ENCODE measurements at regions not wholly inside any gene's neighbourhood (a gene's known extent, or its start where the extent isn't known, plus 50 kb on each side); places are given as distances from the start of the nearest gene placed in this dataset.

DNA sequence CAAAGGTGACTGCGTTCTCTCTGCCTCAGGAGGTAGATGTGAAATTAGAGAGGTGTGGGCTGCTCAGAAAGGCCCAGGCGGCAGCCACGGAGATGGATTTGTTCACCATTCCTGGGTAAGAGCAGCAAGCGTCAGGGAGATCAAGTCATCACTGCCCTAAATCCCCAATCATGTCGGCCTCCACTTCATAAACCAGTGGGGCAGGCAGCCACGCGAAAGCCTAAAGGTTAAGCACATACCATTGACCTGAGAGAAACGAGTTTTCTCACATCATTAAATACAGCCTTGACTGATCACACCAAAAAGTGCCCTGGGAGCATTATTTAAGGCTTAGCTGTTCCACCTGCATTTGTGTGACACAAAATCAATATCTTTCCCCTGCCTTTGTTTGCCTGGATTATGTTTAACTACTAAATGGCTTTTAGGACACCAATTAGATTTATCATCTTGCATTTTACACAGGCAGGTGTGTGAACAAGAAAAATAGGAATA, 50.7 kb upstream of the FOXB1 start:
- H3K4me3 ChIP-seq, result no peak overlapping the region
- no peak overlapping the region for H3K27ac ChIP-seq

DNA sequence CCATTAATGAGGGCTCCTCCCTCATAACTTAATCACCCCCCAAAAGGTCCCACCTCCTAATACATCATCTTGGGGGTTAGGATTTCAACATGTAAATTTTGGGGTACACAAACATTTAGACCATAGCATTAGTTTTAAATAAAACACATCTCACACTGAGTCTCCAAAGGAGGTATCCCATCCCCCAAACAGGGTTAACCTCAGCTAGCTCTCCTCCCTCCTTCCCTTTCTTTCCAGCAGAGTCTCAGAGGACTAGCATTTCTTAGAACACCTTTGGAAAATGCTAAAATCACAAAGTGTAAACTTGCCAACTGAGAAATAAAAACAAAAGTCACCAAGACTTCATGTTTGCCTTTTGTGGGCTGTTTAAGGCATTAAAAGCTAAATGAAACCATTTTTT, 51.2 kb upstream of the FOXB1 start:
- no peak overlapping the region for H3K27ac ChIP-seq
- H3K4me3 ChIP-seq, result no peak overlapping the region

DNA sequence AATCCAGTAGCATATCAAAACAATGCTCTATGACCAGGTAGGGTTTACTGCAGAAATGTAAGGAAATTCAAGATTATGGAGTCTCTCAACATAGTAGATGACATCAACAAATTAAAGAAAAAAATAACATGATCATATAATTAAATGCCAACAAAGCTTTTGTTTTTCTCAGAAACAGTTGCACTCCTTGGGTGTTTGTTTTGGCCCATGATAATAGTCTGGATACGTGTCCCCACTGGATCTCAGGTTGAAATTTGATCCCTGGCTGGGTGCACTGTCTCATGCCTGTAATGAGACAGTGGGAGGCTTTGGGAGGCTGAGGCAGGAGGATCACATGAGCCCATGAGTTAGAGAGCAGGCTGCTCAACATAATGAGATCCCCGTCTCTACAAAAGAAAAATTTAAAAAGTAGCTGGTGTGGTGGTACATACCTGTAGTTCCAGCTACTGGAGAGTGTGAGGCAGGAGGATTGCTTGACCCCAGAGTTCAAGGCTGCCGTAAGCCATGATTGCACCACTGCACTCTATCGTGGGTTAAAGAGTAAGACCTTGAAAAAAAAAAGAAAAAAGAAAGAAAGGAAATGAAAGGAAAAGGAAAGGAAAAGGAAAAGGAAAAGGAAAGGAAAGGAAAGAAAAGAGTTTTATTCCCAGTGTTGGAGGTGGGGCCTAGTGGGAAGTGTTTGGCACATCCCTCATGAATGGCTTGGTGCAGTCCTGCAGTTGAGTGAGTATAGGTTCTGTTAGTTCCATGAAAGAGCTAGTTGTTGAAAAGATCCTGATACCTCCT, 53.3 kb upstream of the FOXB1 start:
- Histone ChIP-seq H3K27ac (no peak overlapping the region), H3K4me3 (no peak overlapping the region)

DNA sequence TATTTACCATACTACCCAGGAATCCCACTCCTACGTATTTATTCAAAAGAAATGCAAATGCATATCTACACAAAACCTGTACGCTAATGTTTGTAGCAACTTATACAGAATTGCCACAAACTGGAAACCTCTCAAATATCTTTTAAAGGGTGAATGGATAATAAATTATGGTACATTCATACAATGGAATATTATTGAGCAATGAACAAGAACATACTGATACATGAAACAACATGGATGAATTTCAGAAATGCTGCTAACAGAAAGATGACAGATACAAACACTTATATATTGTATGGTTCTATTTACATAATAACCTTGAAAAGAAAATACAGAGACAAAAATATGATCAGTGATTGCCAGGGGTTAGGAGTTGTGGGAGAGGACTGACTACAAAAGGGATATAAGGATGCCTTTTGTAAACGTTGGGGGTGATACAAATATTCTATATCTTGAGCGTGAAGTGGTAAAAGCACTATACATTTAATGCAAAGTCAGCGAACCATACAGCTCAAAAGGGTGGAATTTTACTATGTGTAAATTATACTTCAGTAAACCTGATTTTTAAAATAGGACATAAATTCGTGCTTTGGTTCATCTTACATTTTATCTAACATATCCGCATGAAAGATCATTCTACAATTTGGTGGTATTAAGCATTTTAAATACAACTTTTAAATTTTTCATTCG, 55.0 kb upstream of the FOXB1 start:
- Histone ChIP-seq H3K27ac (no peak overlapping the region), H3K4me3 (no peak overlapping the region)

DNA sequence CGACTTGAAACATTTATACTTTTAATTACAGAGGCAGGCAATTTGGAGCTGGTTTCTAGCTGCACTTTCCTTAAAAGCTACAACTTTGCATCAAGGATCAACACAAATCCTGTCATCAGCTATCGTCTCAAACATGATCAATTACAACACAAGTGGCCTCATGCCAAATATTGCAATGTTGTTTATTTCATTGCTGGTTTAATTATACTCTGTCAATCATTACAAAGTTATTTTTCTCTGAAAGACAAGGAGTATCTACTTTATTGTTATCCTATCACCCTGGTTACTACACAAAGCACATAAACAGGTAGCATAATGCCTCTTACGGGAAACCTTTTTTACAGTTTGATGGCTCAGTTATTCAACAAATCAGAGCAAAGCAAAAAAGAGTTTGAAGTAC, 58.0 kb upstream of the FOXB1 start:
- Histone ChIP-seq H3K4me3 (no peak overlapping the region), H3K27ac (no peak overlapping the region)

DNA sequence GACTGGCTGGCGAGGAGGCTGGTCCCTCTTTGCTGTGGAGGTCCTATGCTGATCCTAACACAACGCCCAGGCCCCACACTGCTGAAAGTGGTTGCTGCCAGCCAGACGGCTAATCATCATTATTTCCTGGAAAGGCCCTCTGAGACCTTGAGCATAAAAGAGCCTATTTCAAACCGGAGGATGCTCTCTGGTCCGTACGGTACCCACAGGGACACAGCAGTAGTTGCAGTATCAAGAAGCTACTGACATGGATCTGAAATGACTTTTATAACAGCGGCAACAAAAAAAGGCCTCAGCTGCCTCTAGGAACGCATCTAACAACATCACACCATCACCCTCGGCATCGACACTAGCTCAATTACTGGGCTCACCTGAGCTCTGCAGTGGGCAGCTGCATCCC, 59.1 kb upstream of the FOXB1 start:
- no peak overlapping the region for H3K4me3 ChIP-seq
- no peak overlapping the region for H3K27ac ChIP-seq

DNA sequence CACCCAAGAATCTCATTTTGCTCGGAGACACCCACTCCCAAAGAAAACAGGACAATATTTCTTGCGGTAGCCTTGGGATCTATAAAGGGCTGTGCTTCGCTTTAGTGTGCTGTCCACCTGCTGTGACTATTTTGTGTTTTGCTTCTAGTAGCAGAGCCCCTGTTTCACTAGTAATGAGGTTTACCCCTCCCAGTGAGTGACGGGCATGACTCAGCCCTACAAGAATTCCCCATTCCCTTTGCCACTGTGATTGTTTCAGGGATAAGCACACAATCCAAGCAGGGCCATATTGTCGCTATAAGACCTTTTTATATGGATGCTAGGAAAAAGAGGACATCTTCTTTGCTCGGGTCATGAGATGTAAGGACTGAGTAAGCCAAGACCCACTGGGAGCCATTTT, 62.5 kb upstream of the FOXB1 start:
- Histone ChIP-seq H3K27ac (no peak overlapping the region), H3K4me3 (no peak overlapping the region)

DNA sequence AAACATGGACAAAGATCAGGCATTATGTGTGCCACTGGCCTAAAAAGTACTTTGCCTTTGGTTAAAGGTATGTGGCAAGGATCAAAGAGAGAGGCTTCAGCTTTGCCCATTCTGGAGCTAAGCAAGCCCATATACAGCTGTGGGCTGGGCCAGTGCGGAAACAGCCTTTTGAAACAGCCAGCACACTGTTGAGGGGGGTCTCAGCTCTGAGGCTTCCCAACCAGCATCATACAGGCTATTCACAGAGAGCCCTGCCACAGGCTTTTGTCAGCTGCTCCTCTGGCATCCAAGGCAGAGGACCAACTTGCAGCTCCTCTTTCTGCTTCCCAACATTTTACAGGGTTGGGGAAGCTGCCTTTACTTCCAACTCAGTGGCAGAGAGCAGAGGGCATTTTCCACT, 63.2 kb upstream of the FOXB1 start:
- Histone ChIP-seq H3K27ac (no peak overlapping the region), H3K4me3 (no peak overlapping the region)

DNA sequence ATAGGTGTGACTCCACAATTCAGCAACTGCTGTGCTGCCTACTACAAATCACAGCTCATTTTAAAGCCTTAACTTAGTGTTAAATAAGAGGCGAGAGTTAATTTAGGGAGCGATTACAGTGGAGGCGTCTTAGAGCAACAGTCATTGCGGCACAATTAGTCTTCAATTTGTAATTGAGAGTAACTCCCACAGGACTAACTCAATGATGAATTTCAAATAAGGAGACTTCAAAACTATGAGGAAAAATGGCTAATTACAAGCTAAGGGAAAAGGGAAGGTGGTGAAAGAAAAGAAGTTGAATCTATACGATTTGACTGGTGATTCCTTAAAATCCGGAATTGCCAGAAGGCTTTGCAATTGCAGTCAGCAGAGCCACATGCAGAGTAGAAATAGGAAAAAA, 63.7 kb upstream of the FOXB1 start:
- no peak overlapping the region for H3K4me3 ChIP-seq

DNA sequence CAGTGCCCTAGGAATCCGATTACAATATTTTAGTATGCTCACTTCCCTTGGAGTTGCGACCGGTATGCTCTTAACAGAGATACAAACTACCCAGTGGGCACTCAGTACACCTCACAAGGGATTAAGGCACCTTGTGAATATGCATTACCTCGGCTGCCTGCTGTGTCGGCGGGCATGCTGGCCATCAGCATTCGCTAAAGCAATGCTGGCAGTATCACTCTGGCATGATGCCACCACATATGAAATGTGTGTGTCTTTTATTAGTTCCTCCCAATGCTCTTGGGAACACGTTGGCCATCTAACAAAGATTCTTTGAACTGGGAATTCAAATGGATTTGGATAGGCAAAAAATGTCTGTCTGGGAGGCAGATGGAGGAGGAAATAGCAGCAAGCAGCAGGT, 67.4 kb upstream of the FOXB1 start:
- Histone ChIP-seq H3K27ac (no peak overlapping the region), H3K4me3 (no peak overlapping the region)

More for the DNA sequence above, 63.7 kb upstream of the FOXB1 start:
- H3K27ac ChIP-seq, result no peak overlapping the region

DNA sequence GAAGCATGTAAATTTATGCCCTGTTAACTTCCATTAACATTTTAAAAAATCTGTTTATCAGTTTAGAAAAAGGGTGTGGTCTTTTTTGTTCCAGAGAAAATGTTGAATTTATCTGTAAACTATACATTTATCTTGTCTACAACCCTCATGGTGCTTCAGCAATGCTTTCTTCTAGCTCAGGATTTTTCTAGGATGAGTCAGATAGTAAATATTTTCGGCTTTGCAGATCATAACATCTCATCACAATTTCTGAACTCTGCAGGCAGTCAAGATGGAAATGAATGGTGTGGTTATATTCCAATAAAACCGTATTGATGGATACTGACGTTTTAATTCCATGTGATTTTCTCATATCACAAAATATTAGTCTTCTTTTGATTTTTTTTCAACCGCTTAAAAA, 70.5 kb upstream of the FOXB1 start:
- Histone ChIP-seq H3K27ac (no peak overlapping the region), H3K4me3 (no peak overlapping the region)

DNA sequence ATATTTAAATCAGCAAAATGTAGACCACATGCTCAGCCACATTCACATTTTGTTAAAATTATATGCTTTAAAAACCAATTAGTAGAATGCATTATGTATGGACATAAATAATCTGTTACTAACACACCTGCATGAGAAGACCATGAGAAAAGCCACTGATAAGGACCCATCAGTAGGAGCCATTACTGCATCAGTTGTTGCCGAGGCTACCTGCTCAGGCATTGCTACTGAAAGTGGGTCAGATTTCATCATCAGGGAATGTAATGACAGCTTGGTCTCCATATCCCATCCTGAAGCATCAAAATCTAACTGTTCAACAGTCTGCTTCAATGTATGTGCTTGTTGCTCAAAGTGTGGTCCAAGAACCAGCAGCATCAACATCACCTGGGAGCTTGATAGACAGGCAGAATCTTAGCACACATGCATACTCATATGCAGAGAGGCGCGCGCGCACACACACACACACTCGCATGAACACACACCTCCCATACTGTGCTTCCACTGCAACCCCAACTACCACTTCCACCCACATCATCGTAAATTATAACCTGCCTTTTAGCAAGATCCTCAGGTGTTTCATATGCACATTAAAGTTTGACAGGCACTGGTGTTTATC, 72.4 kb upstream of the FOXB1 start:
- H3K27ac ChIP-seq, result no peak overlapping the region
- H3K4me3 ChIP-seq, result no peak overlapping the region

DNA sequence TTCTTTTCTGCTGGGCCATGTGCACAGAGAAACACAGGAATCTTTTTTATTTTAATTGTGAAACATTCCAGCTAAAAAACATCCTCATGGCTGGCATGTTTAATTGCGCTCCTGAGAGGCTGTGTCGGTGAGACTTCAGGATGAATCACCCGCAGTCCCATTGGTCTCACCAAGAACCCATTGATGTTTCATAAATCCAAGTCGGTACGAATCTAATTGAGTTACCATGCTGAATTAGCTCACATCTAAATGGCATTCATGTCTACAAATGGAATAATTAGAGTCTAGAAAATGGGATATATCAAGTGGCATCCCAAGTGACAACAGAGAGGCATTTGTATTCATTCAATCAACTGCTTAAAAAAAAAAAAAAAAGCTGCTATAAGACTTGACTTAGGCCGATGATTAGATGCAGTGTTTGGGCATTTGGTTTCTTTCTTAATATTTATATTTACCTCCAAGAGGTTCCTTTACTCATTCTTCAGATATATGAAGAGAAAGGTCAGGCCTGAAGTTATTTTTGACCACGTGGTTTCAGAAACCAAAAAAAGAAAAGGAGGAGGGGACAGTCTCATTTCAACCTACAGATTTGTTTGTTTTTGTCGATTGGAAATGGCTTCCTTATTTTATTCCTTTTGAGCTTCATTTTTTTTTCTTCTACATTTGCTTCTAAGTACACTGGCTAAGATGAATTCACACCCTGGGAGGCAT, 79.1 kb upstream of the FOXB1 start:
- Histone ChIP-seq H3K27ac (no peak overlapping the region), H3K4me3 (no peak overlapping the region)

DNA sequence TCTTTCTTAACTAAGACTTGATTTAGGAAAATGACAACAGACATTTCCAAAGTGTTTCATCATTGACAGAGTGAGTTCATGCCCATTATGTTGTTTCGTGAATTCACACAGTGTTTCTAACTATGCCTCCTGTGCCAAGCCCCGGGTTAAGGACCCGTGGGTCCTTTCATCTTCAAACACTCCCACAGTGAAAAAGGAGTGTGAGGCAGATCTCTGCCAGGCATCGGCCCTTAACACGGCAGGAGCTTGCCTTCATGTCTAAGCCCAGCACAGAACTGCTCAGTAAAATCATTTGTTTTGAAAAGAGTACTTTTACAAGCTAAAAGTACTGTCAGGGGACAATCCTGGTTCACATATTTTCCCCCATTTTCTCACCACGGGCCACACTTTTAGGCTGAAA, 80.0 kb upstream of the FOXB1 start:
- no peak overlapping the region for H3K27ac ChIP-seq
- H3K4me3 ChIP-seq, result no peak overlapping the region

DNA sequence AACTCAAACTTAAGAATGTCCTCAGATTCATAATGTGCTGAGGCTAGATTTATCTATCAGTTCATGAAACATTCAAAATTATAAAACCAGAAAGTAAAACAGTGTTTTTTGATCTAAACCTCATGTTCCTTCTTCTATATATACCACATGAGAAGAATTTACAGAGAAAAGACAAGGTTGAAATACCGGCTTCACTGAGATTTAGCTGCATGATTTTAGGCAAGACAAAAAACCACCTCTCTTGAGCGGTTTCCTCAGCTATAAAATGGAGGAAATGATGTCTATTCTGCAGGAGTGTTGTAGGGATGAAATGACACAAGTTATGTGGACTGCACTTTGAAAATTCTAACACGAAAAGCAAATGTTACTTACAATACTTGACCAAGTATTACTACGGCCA, 80.6 kb upstream of the FOXB1 start:
- Histone ChIP-seq H3K27ac (no peak overlapping the region), H3K4me3 (no peak overlapping the region)

DNA sequence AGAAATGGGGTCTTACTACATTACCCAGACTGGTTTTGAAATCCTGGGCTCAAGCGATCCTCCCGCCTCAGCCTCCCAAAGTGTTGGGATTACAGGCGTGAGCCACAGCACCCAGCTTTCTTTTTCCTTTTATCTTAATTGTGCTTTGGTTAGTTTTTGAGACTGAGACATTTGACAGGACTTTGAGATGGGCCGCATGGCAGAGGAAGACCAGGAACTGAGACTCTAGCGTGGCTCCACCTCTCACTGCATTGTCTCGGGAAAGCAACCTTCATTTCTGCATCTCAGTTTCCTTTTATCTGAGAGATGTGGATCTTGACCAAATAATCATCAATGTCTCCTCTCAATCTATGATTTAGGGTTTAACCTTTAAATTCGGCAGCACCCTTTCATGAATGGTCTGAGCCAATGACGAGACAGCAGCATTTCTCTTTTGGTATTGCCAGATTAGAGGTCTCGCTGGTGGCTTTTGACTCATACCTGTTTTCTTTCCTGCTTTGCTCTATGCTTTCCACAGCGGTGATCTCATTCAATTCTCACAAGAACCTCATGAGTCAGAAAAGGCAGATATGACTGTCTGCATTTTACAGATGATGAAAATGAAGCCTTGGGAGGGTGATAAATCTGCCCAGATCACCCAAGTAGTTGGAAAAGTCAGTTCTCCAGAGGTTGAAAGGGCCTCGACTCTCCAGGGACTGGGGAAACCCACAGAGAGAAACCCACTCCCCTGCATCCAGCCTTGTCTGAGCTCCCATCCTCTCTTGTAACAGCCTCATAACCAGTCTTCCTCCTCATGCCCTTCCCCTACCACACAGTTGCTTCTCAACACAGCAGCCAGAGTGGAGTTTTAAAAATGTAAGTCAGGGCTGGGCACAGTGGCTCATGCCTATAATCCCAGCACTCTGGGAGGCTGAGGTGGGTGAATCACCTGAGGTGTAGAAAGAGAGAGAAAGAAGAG, 84.8 kb upstream of the FOXB1 start:
- H3K27ac ChIP-seq, result peak overlapping the region in 5 of 21 experiments; percentile 11 to 59 (median 35)
- no peak overlapping the region for H3K4me3 ChIP-seq

DNA sequence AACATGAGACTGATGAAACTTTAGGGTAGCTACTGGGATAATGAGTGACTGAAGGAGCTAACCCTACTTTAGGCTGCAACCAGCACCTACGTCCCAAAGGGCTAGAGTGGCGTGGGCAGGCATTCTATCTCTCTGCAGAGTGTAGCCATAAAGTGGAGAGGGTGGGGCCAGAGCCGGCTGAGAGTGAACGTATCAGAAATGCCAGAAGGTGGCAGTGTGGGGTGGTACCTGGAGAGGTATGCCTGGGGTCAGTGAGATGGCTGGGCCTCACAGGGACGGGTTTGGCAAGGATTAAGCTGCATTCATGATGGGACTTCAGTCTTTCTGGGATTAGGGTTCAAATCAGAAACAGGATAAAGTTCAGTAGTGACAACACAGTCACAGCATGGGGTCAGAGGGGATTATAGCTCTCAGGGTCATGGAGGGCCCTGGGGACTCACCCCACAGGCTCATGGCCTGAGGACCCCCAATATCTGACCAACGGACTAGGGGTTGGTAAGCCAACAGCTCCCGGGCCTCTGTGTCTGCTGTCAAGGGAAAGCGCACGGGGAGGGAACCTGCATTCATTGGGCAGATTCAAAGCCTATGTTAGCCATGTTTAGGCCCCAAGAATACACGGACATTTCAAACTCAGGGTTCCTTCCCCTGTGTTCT, 86.5 kb upstream of the FOXB1 start:
- H3K4me3 ChIP-seq, result no peak overlapping the region
- no peak overlapping the region for H3K27ac ChIP-seq

DNA sequence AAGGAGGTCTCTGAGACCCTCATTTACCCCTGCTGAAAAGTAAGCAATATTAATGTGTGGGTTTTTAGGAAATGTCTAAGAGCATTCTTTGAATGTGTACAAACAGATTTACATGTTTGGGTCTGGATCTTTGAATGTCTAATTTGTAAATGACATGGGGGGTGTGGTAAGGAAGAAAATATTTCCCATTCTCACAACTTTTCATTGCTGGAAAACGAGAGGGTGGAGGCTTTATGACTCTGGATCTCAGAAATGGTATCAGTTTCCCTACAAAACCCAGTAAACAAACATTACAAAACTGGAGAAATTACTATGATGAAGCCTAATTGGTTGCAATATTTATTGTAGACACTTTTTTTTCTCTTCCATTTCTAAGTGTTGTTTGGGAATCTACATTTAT, 98.1 kb upstream of the FOXB1 start:
- Histone ChIP-seq H3K4me3 (no peak overlapping the region), H3K27ac (no peak overlapping the region)

DNA sequence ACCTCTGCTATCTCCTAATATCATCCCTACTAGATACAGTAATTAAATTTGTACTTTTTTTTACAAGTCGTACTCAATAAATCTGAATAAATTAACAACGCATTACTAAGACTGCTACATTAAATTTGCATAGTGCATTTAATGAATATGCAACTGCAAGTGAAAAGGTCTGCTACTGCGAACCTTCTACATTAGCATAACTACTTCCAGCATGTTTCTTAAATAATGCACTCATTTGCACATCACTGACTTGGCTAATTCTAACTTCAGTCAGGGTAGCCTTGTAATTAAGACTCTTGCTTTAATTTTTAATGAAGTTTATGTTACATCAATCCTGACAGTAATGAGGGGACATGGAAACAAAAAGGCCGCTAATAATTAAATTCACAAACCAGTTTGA, 98.9 kb upstream of the FOXB1 start:
- Histone ChIP-seq H3K4me3 (no peak overlapping the region), H3K27ac (no peak overlapping the region)
